ENCODE measurements at regions not wholly inside any gene's neighbourhood (a gene's known extent, or its start where the extent isn't known, plus 50 kb on each side); places are given as distances from the start of the nearest gene placed in this dataset.

GRCh38 chr15:94535298-94536048, 304.1 kb downstream of the MCTP2 start:
- DNase-seq (ENCODE audit: low read depth in 2 of 2), result no peak

GRCh38 chr15:94536549-94536948, 305.2 kb downstream of the MCTP2 start:
- DNase-seq (ENCODE audit: low read depth in 2 of 2), result no peak

- DNase-seq (ENCODE audit: low read depth in 2 of 2), result no peak
Observed at GRCh38 chr15:94538280-94538679, 306.9 kb downstream of the MCTP2 start.

- no peak for DNase-seq (ENCODE audit: low read depth in 2 of 2)
Observed at GRCh38 chr15:94542391-94542790, 311.0 kb downstream of the MCTP2 start.

- DNase-seq (ENCODE audit: low read depth in 2 of 2), result no peak
Observed at GRCh38 chr15:94546808-94547207, 315.4 kb downstream of the MCTP2 start.

- DNase-seq (ENCODE audit: low read depth in 2 of 2), result no peak
Observed at GRCh38 chr15:94547711-94548110, 316.4 kb downstream of the MCTP2 start.

- DNase-seq (ENCODE audit: low read depth in 2 of 2), result no peak
Observed at GRCh38 chr15:94555841-94556519, 324.6 kb downstream of the MCTP2 start.

GRCh38 chr15:94561036-94561689, 329.8 kb downstream of the MCTP2 start:
- DNase-seq (ENCODE audit: low read depth in 2 of 2), result no peak

GRCh38 chr15:94563456-94563855, 332.1 kb downstream of the MCTP2 start:
- no peak for DNase-seq (ENCODE audit: low read depth in 2 of 2)

- peak in 1 of 2 donors; percentile 33 for DNase-seq (ENCODE audit: low read depth in 2 of 2)
Observed at GRCh38 chr15:94576889-94577533, 345.6 kb downstream of the MCTP2 start.

- DNase-seq (ENCODE audit: low read depth in 2 of 2), result no peak
Observed at GRCh38 chr15:94579286-94579685, 347.9 kb downstream of the MCTP2 start.

- DNase-seq (ENCODE audit: low read depth in 2 of 2), result no peak
Observed at GRCh38 chr15:94580211-94580885, 349.0 kb downstream of the MCTP2 start.

GRCh38 chr15:94582368-94582767, 351.0 kb downstream of the MCTP2 start:
- DNase-seq (ENCODE audit: low read depth in 2 of 2), result peak in 1 of 2 donors; percentile 19

GRCh38 chr15:94584833-94585244, 353.5 kb downstream of the MCTP2 start:
- DNase-seq (ENCODE audit: low read depth in 2 of 2), result peak; percentile 34 to 56

GRCh38 chr15:94586099-94586498, 354.7 kb downstream of the MCTP2 start:
- DNase-seq (ENCODE audit: low read depth in 2 of 2), result no peak

GRCh38 chr15:94587113-94587512, 355.8 kb downstream of the MCTP2 start:
- DNase-seq (ENCODE audit: low read depth in 2 of 2), result no peak

- DNase-seq (ENCODE audit: low read depth in 2 of 2), result no peak
Observed at GRCh38 chr15:94588993-94589392, 357.6 kb downstream of the MCTP2 start.

- no peak for DNase-seq (ENCODE audit: low read depth in 2 of 2)
Observed at GRCh38 chr15:94592495-94592894, 361.1 kb downstream of the MCTP2 start.

- no peak for DNase-seq (ENCODE audit: low read depth in 2 of 2)
Observed at GRCh38 chr15:94596707-94597106, 365.3 kb downstream of the MCTP2 start.

GRCh38 chr15:94600505-94600904, 369.1 kb downstream of the MCTP2 start:
- DNase-seq (ENCODE audit: low read depth in 2 of 2), result no peak

- DNase-seq (ENCODE audit: low read depth in 2 of 2), result no peak
Observed at GRCh38 chr15:94602754-94603470, 371.6 kb downstream of the MCTP2 start.

Measured in stimulated activated CD4-positive, alpha-beta T cell treated with anti-CD3 and anti-CD28 coated beads, Interleukin-15, amount 100 ng/mL, for 48 hours (primary cell).